GM21619 (cell line): ENCODE measurements at regions not wholly inside any gene's neighbourhood (a gene's known extent, or its start where the extent isn't known, plus 50 kb on each side); places are given as distances from the start of the nearest gene placed in this dataset.

ENCODE experiments used
- ATAC-seq: cut with Tn5 transposase; IDR thresholded peaks from one replicate; pipeline ENCODE4 v1.9.1; 2021; ENCODE audit not compliant: unreplicated experiment

- no peak for ATAC-seq
Observed at GRCh38 chr7:131098527-131098926, 229.1 kb upstream of the MKLN1 start.

DNA sequence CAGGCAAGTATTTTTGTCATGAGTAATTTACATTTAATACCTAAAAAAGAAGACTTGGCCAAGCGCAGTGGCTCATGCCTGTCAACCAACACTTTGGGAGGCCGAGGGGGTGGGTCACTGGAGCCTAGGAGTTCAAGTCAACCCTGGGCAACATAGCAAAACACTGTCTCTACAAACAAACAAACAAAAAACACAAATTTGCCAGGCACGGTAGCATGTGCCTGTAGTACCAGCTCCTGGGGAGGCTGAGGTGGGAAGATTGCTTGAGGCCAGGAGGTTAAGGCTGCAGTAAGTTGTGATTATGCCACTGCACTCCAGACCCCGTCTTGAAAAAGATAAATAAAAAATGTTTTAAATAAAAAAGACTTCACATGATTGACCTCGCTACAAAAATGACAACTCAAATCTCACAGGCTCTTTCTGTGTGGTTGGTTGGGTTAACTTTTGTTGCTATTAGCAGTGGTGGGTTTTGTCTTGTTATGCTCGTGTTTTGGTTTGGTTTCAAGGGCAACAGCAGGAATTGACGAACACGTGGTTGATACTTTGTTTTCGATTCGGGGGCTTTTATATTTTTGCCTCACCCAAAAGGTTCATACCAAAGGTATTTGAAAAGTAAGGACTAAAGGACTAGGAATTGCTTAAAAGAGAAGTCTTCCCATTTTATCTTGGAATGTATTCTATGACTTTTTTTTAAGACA, 227.2 kb upstream of the MKLN1 start:
- ATAC-seq = no peak

DNA sequence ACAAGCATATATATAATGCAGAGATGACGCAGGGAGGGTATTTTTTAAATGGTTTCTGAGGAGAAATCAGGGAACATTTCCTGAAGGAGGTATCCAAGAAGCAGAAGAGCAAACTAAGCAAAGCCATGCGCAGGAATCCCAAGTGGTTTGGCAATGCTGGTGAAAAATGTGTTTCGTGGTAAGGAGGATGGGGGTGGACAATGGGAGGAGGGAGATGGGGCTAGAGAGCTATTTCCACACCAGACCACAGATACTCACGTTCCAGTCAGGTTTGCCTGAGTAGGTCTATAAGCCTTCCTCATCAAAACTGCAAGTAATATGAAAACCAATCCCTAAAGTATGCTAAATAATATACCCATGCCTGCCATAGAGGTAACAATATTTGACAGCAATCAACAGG, 223.7 kb upstream of the MKLN1 start:
- ATAC-seq = no peak

DNA sequence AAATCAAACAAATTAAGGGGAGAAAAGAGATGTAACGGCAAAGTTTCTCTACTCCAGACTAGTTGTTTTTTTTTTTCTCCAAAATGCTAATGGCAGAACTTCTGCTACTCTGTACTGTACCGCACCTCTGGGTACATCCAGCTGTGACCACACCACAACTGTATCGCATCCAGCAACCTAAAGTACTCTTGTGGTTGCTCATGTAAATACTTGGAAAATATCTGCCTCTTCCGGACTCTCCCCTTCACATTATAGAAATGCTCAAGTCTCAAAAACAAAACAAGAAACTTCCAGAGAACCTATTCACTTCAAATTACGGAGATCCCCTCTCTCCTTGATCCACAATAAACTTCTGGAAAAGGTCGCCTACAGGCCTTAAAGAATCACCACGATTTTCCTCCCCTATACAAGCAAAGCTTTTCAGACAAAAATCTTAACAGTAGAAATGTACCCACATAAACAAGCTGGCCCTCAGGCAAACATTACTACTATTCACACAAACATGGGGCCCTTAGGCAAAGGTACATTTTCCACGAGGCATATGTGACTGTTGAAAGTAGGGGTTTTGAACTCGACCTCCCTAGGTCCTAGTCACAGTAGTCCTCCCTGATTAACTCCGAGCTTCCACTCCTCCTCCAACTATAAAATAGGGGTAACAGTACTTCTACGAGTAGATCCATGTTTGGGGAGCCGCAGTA, 222.9 kb upstream of the MKLN1 start:
- ATAC-seq = no peak

- ATAC-seq = no peak
Observed at GRCh38 chr7:131105294-131105798, 222.3 kb upstream of the MKLN1 start.

- ATAC-seq = peak; percentile 28
Observed at GRCh38 chr7:131105799-131106680, 221.6 kb upstream of the MKLN1 start.

DNA sequence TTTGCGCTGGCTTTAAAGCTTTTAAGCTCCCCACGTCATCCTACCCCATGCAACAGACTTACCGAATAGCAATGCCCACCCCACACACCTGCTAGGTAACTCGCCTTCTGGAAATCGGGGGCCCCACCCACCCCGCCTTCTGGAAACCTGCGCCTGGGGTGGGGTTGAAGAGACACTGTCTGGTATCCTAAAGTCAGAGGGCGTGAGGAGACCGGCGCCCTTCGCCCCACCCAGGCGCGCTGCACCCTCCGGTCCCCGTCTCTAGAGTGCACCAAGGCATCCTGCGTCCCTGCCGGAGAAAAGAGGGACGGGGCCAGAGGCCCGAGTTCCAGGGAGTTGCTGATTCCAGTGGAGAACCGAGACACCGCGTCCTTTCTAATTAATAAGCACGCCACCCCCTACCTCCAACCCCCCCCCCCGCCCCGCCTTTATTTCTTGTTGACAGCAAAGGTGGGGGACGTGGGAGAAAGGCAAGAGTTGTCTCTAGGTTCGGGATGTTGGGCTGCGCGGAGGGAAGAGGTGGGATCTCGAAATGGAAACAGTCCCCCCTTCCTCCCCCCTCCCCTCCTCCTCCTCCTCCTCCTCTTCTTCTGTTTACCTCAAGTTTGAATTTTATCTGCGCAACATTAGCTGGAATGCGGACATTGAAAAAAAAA, 220.9 kb upstream of the MKLN1 start:
- no peak for ATAC-seq

GRCh38 chr7:131107337-131108211, 220.1 kb upstream of the MKLN1 start:
- peak; percentile 44 for ATAC-seq

GRCh38 chr7:131108212-131108940, 219.3 kb upstream of the MKLN1 start:
- no peak for ATAC-seq

DNA sequence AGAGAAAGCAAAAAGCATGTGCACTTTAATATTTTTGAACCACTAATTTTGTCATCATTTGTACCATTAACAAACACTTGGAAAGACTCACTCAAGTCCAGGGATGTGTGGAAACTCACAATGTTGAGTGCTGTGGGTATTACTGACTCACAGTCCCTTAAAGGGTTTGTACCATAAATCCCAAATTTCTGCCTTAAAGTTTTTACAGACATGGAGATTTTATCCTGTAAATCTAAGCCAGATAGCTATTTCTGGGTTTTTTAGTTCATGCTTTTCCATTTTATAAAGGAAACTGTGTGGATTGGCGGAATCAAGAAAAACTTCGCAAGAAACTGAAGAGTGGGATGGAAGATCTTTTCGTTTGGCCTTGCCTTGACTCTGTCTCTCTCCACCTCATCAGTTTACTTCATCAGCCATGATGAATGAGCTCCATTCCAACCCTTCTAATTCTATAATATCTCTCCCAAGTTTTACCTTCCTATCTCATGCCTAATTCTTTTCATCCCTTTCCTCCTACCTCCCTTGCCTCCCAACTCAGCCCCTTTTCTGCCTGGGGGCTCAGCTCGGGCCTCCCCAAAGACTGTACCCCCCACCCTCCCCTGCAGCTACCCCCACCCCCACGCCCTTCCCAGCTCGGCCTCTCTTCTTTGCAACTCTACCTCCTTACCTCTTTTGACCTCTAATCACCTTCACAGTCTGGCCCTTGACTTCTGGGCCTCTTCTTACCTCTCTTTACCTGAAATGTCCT, 218.5 kb upstream of the MKLN1 start:
- ATAC-seq = no peak

GRCh38 chr7:131109759-131110296, 217.8 kb upstream of the MKLN1 start:
- peak; percentile 26 for ATAC-seq

DNA sequence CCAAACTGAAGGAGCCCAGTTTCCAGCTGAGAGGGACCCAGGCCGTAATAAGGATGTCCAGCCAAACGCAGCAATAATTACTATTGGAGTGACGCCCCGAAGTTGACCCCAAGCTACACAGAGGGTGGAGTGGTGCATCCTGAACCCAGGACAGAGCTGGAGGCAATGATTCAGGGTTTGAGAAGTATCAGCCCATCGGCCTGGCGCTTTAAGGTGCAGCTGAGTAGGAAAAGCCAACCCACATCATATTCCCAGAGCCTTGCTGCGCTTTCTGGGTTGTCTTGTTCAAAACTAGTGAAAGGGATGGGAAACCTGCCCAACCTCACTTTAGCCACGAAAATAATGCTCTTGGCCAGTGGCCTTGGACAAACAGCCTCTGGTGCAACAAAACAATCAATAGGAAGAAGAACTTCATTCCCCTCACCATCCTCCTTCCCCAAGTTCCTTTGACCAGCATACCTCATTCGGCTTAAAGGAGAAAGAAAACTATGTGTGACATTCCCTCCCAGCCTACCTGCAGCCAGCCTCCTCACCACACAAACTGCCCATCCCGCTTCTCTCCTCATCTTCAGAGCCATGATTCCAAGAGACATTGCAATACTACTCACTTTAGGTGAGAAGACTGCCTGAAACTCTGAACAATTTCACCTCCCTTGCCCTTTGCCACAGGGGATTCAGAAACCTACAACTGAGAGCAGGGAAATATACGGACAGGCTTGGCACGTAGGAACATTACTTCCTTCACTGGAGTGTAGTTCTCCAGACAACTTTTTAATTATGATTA, 217.2 kb upstream of the MKLN1 start:
- ATAC-seq = no peak

- no peak for ATAC-seq
Observed at GRCh38 chr7:131111081-131111576, 216.5 kb upstream of the MKLN1 start.

DNA sequence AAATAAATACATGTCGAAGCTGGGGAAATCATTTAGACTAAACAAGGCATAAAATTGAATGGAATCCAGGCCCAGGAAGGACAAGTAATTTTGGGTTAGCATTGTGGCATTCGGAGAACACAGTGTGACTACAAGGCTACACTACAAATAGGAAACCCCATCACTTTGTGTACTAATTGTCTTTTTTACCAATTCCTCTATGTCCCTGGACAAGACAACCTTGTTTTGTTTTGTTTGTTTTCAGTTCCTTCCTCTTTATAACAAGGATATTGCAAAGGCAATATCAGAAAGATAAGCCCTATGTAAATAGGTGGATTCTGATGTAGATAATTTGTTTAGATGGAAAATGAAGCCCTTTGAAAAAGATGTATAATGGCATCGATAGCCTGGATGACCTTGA, 215.9 kb upstream of the MKLN1 start:
- ATAC-seq = no peak

- ATAC-seq = no peak
Observed at GRCh38 chr7:131112431-131112830, 215.2 kb upstream of the MKLN1 start.

GRCh38 chr7:131115340-131115739, 212.3 kb upstream of the MKLN1 start:
- ATAC-seq = no peak

- ATAC-seq = no peak
Observed at GRCh38 chr7:131117439-131117838, 210.2 kb upstream of the MKLN1 start.
